Colonic mucosa (tissue), 4 donors: ENCODE measurements at regions not wholly inside any gene's neighbourhood (a gene's known extent, or its start where the extent isn't known, plus 50 kb on each side); places are given as distances from the start of the nearest gene placed in this dataset.

Experiments used
- DNase-seq: peaks from one replicate; pipeline ENCODE4 v3.0.0-alpha.2; 2020
- H3K27ac ChIP-seq: fragments of 200-600 bp; one replicate; pipeline ENCODE4 v1.8.0; 2021
- H3K27me3 ChIP-seq: fragments of 200-600 bp; one replicate; pipeline ENCODE4 v1.8.0; 2021
- H3K36me3 ChIP-seq: fragments of 200-600 bp; one replicate; pipeline ENCODE4 v1.8.0; 2021
- H3K4me1 ChIP-seq: fragments of 200-600 bp; one replicate; pipeline ENCODE4 v1.8.0; 2021; ENCODE audit warnings: mild to moderate bottlenecking
- H3K4me3 ChIP-seq: fragments of 200-600 bp; one replicate; pipeline ENCODE4 v1.8.0; 2021
- H3K9ac ChIP-seq, 2 donors: one replicate each; pipeline ENCODE4 v1.7.0; 2013; ENCODE audit warnings: control low read depth in 2 of 2, low read depth in 2 of 2, low read length in 2 of 2
- H3K9me3 ChIP-seq: fragments of 200-600 bp; one replicate; pipeline ENCODE4 v1.8.0; 2021
- intact Hi-C: fragments of 100-400 bp; cut with DNase I; formaldehyde crosslinking; loops from one replicate; pipeline ENCODE4 v1.14.1; 2022
- TF ChIP-seq, protein P1 (sequence below): fragments of 200-600 bp; IDR thresholded peaks from one replicate; pipeline ENCODE4 v1.8.0; 2022; ENCODE audit warnings: antibody characterized with exemption, mild to moderate bottlenecking
- donor health status: healthy.
- donor health status: DM: no; HTN: no; CAD: no.
- donor health status: DM: no; HTN: no; CAD: no.

DNA sequence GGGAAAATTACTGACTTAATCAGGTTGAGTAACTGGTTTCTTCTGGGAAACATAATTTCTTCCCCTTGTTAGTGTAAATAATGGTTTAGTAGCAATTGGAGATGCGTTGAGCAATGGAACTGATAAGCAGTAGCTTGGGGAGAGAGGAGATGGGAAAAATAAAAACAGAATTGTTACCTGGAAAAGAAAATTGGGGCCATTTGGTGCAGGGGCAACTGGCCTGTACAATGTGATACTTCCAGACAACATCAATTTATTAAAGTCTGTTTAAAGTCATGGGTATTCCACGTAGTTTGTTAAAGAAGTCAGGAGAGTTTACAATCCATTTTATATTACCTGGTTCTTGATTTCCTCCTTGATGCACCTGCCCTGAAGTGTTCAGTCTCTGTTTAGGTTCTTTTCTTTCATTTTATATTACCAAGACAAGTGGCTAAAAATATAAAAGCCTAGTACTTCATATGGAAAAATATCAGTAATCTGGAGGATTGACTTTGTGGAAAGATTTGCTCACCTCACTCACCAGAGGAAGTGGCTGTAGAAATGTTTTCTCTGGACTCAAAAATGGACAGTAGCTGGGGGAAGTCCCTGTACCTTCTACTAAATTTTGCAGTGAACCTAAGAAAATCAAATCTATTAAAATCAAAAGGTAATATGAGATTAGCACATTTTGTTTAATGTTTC lies 161.0 kb downstream of the DDX1 start:
- H3K9me3 ChIP-seq: no peaks in the 10 kb centered on the region
- intact Hi-C loops: no loop called here
- no peak for DNase-seq
- no peak overlapping the region for H3K4me3 ChIP-seq
- H3K36me3 ChIP-seq: no peaks in the 10 kb centered on the region
- H3K9ac ChIP-seq: no peak overlapping the region
- TF ChIP-seq, protein P1, sequence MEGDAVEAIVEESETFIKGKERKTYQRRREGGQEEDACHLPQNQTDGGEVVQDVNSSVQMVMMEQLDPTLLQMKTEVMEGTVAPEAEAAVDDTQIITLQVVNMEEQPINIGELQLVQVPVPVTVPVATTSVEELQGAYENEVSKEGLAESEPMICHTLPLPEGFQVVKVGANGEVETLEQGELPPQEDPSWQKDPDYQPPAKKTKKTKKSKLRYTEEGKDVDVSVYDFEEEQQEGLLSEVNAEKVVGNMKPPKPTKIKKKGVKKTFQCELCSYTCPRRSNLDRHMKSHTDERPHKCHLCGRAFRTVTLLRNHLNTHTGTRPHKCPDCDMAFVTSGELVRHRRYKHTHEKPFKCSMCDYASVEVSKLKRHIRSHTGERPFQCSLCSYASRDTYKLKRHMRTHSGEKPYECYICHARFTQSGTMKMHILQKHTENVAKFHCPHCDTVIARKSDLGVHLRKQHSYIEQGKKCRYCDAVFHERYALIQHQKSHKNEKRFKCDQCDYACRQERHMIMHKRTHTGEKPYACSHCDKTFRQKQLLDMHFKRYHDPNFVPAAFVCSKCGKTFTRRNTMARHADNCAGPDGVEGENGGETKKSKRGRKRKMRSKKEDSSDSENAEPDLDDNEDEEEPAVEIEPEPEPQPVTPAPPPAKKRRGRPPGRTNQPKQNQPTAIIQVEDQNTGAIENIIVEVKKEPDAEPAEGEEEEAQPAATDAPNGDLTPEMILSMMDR: no peak
- H3K4me1 ChIP-seq: no peaks in the 10 kb centered on the region
- H3K27ac ChIP-seq: no peak overlapping the region
- no peaks in the 10 kb centered on the region for H3K27me3 ChIP-seq

DNA sequence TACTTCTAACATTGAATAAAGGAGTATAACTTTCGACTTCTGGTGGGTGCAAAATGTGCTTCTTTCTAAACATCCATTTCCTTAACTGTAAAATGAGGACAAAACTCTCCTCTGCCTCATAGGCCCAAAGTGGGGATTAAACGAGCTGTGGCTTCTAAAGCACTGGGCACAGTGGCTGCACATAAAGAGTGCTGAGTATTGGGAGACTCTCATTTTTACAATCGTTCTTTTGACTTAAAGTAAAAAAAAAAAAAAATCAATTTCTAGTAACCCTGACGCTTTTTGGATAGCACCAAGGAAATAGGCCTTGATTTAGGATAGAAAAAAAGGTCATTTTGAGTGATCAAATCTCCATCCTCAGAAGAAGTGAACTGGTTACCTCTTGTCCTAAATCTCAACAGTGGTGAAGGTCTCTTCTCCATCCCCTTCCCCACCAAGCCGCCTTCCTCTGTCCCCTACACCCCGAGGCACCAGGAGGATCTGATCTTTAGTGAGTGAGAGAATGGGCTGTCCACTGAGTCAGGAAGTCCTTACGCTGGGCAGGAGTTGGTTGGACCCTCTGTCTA lies 161.6 kb downstream of the DDX1 start:
- Histone ChIP-seq H3K27me3 (no peaks in the 10 kb centered on the region), H3K9me3 (no peaks in the 10 kb centered on the region), H3K36me3 (no peaks in the 10 kb centered on the region), H3K4me1 (no peaks in the 10 kb centered on the region), H3K9ac (no peak overlapping the region), H3K27ac (no peak overlapping the region), H3K4me3 (no peak overlapping the region)
- no peak for DNase-seq
- intact Hi-C loops: no loop called here
- TF ChIP-seq, protein P1: no peak

DNA sequence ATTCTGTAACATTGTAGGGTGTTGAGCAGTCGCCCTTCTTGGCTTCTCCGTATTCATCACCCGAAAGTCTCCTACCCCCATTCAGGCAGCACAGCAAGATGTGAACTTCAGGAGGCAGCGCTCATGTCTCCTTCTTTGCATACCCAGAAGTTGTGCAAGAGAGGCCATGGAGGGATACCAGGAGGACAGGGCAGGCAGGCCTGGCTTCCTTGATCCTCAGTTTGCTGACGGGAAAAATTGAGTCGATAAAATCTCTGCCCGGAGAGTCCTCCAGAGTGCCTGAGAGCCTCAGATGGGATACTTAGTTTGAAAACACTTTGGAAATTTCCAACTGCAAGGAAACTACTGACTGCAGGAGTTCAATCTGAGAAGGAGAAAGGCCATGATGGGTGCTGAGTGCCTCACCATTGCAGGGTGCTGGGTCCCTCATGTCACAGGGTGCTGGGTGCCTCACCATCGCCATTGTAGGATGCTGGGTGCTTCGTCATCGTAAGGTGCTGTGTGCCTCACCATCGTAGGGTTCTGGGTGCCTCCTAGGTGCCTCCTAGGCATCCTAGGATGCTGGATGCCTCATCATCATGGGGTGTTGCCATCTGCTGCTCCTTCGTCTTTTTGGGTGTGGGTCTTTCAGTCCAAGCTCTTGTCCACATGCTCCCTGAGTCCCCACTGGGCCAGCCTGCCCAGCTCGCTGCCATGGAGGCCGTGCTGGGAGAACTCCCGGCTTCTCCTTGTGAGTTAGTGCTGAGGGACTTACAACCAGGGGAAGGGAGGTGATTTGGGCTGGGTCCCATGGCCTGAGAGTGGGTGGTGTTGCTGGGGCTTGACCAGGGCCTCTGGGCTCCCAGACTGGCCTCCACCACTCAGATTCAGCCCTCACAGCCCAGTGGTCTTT lies 162.4 kb downstream of the DDX1 start:
- Histone ChIP-seq H3K4me1 (no peaks in the 10 kb centered on the region), H3K9ac (no peak overlapping the region), H3K36me3 (no peaks in the 10 kb centered on the region), H3K4me3 (no peak overlapping the region), H3K9me3 (no peaks in the 10 kb centered on the region), H3K27ac (no peak overlapping the region), H3K27me3 (no peaks in the 10 kb centered on the region)
- no peak for DNase-seq
- TF ChIP-seq, protein P1: no peak
- intact Hi-C loops: no loop called here

GRCh38 chr2:15754703-15755099 lies 163.0 kb downstream of the DDX1 start:
- no peak overlapping the region for H3K27ac ChIP-seq
- TF ChIP-seq, protein P1: no peak
- intact Hi-C loops: no loop called here

GRCh38 chr2:15755528-15755927 lies 163.9 kb downstream of the DDX1 start:
- H3K27ac ChIP-seq: no peak overlapping the region
- TF ChIP-seq, protein P1: no peak
- H3K4me3 ChIP-seq: no peak overlapping the region
- intact Hi-C loops: no loop called here
- DNase-seq: no peak
- no peaks in the 10 kb centered on the region for H3K27me3 ChIP-seq
- H3K4me1 ChIP-seq: no peaks in the 10 kb centered on the region
- no peaks in the 10 kb centered on the region for H3K36me3 ChIP-seq
- H3K9ac ChIP-seq: no peak overlapping the region
- no peaks in the 10 kb centered on the region for H3K9me3 ChIP-seq

More at GRCh38 chr2:15754703-15755099, 163.0 kb downstream of the DDX1 start:
- H3K9ac ChIP-seq: no peak overlapping the region
- no peak overlapping the region for H3K4me3 ChIP-seq
- H3K9me3 ChIP-seq: no peaks in the 10 kb centered on the region
- no peaks in the 10 kb centered on the region for H3K27me3 ChIP-seq
- no peak for DNase-seq
- H3K36me3 ChIP-seq: no peaks in the 10 kb centered on the region
- H3K4me1 ChIP-seq: no peaks in the 10 kb centered on the region
